CD4-positive, alpha-beta T cell treated with Interleukin-21 for 1 hour (primary cell): ENCODE measurements at regions not wholly inside any gene's neighbourhood (a gene's known extent, or its start where the extent isn't known, plus 50 kb on each side); places are given as distances from the start of the nearest gene placed in this dataset.

Experiments
- DNase-seq: peaks from one replicate; pipeline ENCODE4 v3.0.0-alpha.2; 2020

GRCh38 chr2:103734911-103735310, 973.1 kb downstream of the TMEM182 start:
- DNase-seq = no peak

GRCh38 chr2:103738108-103738507, 976.3 kb downstream of the TMEM182 start:
- DNase-seq = no peak

GRCh38 chr2:103738606-103739005, 976.8 kb downstream of the TMEM182 start:
- no peak for DNase-seq

- DNase-seq = no peak
Observed at GRCh38 chr2:103739186-103739585, 977.4 kb downstream of the TMEM182 start.

- no peak for DNase-seq
Observed at GRCh38 chr2:103739921-103740320, 978.1 kb downstream of the TMEM182 start.

GRCh38 chr2:103740631-103741030, 978.8 kb downstream of the TMEM182 start:
- DNase-seq = no peak

GRCh38 chr2:103743195-103743594, 981.4 kb downstream of the TMEM182 start:
- DNase-seq = no peak

GRCh38 chr2:103754530-103754929, 992.7 kb downstream of the TMEM182 start:
- DNase-seq = no peak

- DNase-seq = no peak
Observed at GRCh38 chr2:103773884-103774283, 1012.1 kb downstream of the TMEM182 start.

- no peak for DNase-seq
Observed at GRCh38 chr2:103780088-103780702, 1018.4 kb downstream of the TMEM182 start.

GRCh38 chr2:103781313-103781712, 1019.5 kb downstream of the TMEM182 start:
- no peak for DNase-seq

- DNase-seq = no peak
Observed at GRCh38 chr2:103784261-103784660, 1022.4 kb downstream of the TMEM182 start.

GRCh38 chr2:103785432-103785831, 1023.6 kb downstream of the TMEM182 start:
- no peak for DNase-seq

GRCh38 chr2:103785956-103786355, 1024.1 kb downstream of the TMEM182 start:
- no peak for DNase-seq

- DNase-seq = no peak
Observed at GRCh38 chr2:103788389-103788788, 1026.6 kb downstream of the TMEM182 start.

GRCh38 chr2:103788951-103789350, 1027.1 kb downstream of the TMEM182 start:
- no peak for DNase-seq

GRCh38 chr2:103789381-103790095, 1027.7 kb downstream of the TMEM182 start:
- DNase-seq = no peak

- no peak for DNase-seq
Observed at GRCh38 chr2:103792042-103792441, 1030.2 kb downstream of the TMEM182 start.

- DNase-seq = no peak
Observed at GRCh38 chr2:103798291-103798690, 1036.5 kb downstream of the TMEM182 start.

GRCh38 chr2:103804013-103804412, 1042.2 kb downstream of the TMEM182 start:
- DNase-seq = no peak

- no peak for DNase-seq
Observed at GRCh38 chr2:103805746-103806145, 1043.9 kb downstream of the TMEM182 start.

- no peak for DNase-seq
Observed at GRCh38 chr2:103808814-103809213, 1045.1 kb upstream of the POU3F3 start.

GRCh38 chr2:103809415-103809814, 1044.5 kb upstream of the POU3F3 start:
- DNase-seq = no peak

GRCh38 chr2:103809941-103810441, 1043.9 kb upstream of the POU3F3 start:
- DNase-seq = no peak

GRCh38 chr2:103810875-103811274, 1043.0 kb upstream of the POU3F3 start:
- DNase-seq = no peak
